ENCODE measurements at regions not wholly inside any gene's neighbourhood (a gene's known extent, or its start where the extent isn't known, plus 50 kb on each side); places are given as distances from the start of the nearest gene placed in this dataset.
"Not testable (repeated sequence)": the region's sequence is repeated elsewhere in the genome, so short reads cannot be mapped to it uniquely, and the experiment has no call there.

GRCh38 chr9:41754403-41754802 is 374.8 kb downstream of the CNTNAP3B start:
- DNase-seq, result not testable (repeated sequence)

GRCh38 chr9:41741897-41742296 is 387.3 kb downstream of the CNTNAP3B start:
- DNase-seq, result not testable (repeated sequence)

- not testable (repeated sequence) for DNase-seq
These were observed 388.1 kb downstream of the CNTNAP3B start for GRCh38 chr9:41741173-41741572.

GRCh38 chr9:41738681-41739080 is 390.5 kb downstream of the CNTNAP3B start:
- DNase-seq, result not testable (repeated sequence)

GRCh38 chr9:41699190-41699589 is 430.0 kb downstream of the CNTNAP3B start:
- DNase-seq, result not testable (repeated sequence)

- DNase-seq, result not testable (repeated sequence)
These were observed 432.1 kb downstream of the CNTNAP3B start for GRCh38 chr9:41697080-41697479.

- DNase-seq, result not testable (repeated sequence)
These were observed 449.9 kb downstream of the CNTNAP3B start for GRCh38 chr9:41679312-41679711.

GRCh38 chr9:41663497-41664036 is 465.7 kb downstream of the CNTNAP3B start:
- DNase-seq, result not testable (repeated sequence)

- not testable (repeated sequence) for DNase-seq
These were observed 469.6 kb upstream of the ZNG1F start for GRCh38 chr9:41658706-41659105.

GRCh38 chr9:41658116-41658515 is 469.0 kb upstream of the ZNG1F start:
- not testable (repeated sequence) for DNase-seq

GRCh38 chr9:41657141-41657540 is 468.0 kb upstream of the ZNG1F start:
- DNase-seq, result not testable (repeated sequence)

GRCh38 chr9:41655071-41655554 is 466.0 kb upstream of the ZNG1F start:
- not testable (repeated sequence) for DNase-seq

- not testable (repeated sequence) for DNase-seq
These were observed 465.2 kb upstream of the ZNG1F start for GRCh38 chr9:41654349-41654748.

GRCh38 chr9:41653560-41654340 is 464.6 kb upstream of the ZNG1F start:
- not testable (repeated sequence) for DNase-seq

GRCh38 chr9:41652800-41653199 is 463.7 kb upstream of the ZNG1F start:
- not testable (repeated sequence) for DNase-seq

GRCh38 chr9:41652100-41652713 is 463.1 kb upstream of the ZNG1F start:
- DNase-seq, result not testable (repeated sequence)

- DNase-seq, result not testable (repeated sequence)
These were observed 461.0 kb upstream of the ZNG1F start for GRCh38 chr9:41650086-41650485.

GRCh38 chr9:41648564-41648963 is 459.4 kb upstream of the ZNG1F start:
- not testable (repeated sequence) for DNase-seq

GRCh38 chr9:41646246-41646645 is 457.1 kb upstream of the ZNG1F start:
- not testable (repeated sequence) for DNase-seq

GRCh38 chr9:41643571-41644279 is 454.6 kb upstream of the ZNG1F start:
- DNase-seq, result peak; percentile 57

- not testable (repeated sequence) for DNase-seq
These were observed 444.6 kb upstream of the ZNG1F start for GRCh38 chr9:41633726-41634125.

- not testable (repeated sequence) for DNase-seq
These were observed 434.5 kb upstream of the ZNG1F start for GRCh38 chr9:41623666-41624065.

- not testable (repeated sequence) for DNase-seq
These were observed 430.1 kb upstream of the ZNG1F start for GRCh38 chr9:41619254-41619653.

All from NCI-H1105 treated with DMSO at 0.1 percent for 48 hours (cell line).